ENCODE measurements at regions not wholly inside any gene's neighbourhood (a gene's known extent, or its start where the extent isn't known, plus 50 kb on each side); places are given as distances from the start of the nearest gene placed in this dataset.

GRCh38 chr1:36675931-36676562, 193.3 kb upstream of the CSF3R start:
- TF ChIP-seq CTCF (conservative IDR thresholded peaks at IDR 0.05) = no peak
- Mint-ChIP-seq H3K27me3 (peaks cover 47% of the 10 kb centered on the region), H3K9me3 (no peaks in the 10 kb centered on the region), H3K36me3 (no peaks in the 10 kb centered on the region), H3K4me1 (ENCODE audit: unreplicated experiment) (no peaks in the 10 kb centered on the region), H3K4me3 (no peak overlapping the region), H3K27ac (no peak overlapping the region)
- DNase-seq (ENCODE audit: extremely low spot score, unreplicated experiment) = no peak

- Mint-ChIP-seq H3K9me3 (no peaks in the 10 kb centered on the region), H3K4me1 (ENCODE audit: unreplicated experiment) (peaks cover 2% of the 10 kb centered on the region), H3K27me3 (peaks cover 46% of the 10 kb centered on the region), H3K27ac (no peak overlapping the region), H3K4me3 (no peak overlapping the region), H3K36me3 (no peaks in the 10 kb centered on the region)
- no peak for DNase-seq (ENCODE audit: extremely low spot score, unreplicated experiment)
- TF ChIP-seq CTCF (conservative IDR thresholded peaks at IDR 0.05) = no peak
These were observed 192.4 kb upstream of the CSF3R start for GRCh38 chr1:36675106-36675505.

- peaks cover 36% of the 10 kb centered on the region for H3K27me3 Mint-ChIP-seq
These were observed 190.5 kb upstream of the CSF3R start for GRCh38 chr1:36673202-36673601.

GRCh38 chr1:36669262-36669661, 186.5 kb upstream of the CSF3R start:
- Mint-ChIP-seq H3K27me3 (peaks cover 30% of the 10 kb centered on the region), H3K4me1 (ENCODE audit: unreplicated experiment) (peaks cover 25% of the 10 kb centered on the region), H3K36me3 (no peaks in the 10 kb centered on the region), H3K9me3 (no peaks in the 10 kb centered on the region), H3K27ac (no peak overlapping the region), H3K4me3 (no peak overlapping the region)
- no peak for TF ChIP-seq CTCF (conservative IDR thresholded peaks at IDR 0.05)
- DNase-seq (ENCODE audit: extremely low spot score, unreplicated experiment) = no peak

More at GRCh38 chr1:36673202-36673601, 190.5 kb upstream of the CSF3R start:
- no peak overlapping the region for H3K4me3 Mint-ChIP-seq
- no peaks in the 10 kb centered on the region for H3K36me3 Mint-ChIP-seq
- DNase-seq (ENCODE audit: extremely low spot score, unreplicated experiment) = no peak
- TF ChIP-seq CTCF (conservative IDR thresholded peaks at IDR 0.05) = no peak
- H3K27ac Mint-ChIP-seq = no peak overlapping the region
- peaks cover 15% of the 10 kb centered on the region for H3K4me1 Mint-ChIP-seq (ENCODE audit: unreplicated experiment)
- H3K9me3 Mint-ChIP-seq = no peaks in the 10 kb centered on the region

- TF ChIP-seq CTCF (conservative IDR thresholded peaks at IDR 0.05) = no peak
- Mint-ChIP-seq H3K27ac (no peak overlapping the region), H3K9me3 (no peaks in the 10 kb centered on the region), H3K4me3 (no peak overlapping the region), H3K4me1 (ENCODE audit: unreplicated experiment) (peaks cover 25% of the 10 kb centered on the region), H3K27me3 (peaks cover 33% of the 10 kb centered on the region), H3K36me3 (no peaks in the 10 kb centered on the region)
- no peak for DNase-seq (ENCODE audit: extremely low spot score, unreplicated experiment)
These were observed 185.1 kb upstream of the CSF3R start for GRCh38 chr1:36667836-36668235.

- Mint-ChIP-seq H3K36me3 (no peaks in the 10 kb centered on the region), H3K27me3 (peaks cover 36% of the 10 kb centered on the region)
- TF ChIP-seq CTCF (conservative IDR thresholded peaks at IDR 0.05) = no peak
These were observed 184.5 kb upstream of the CSF3R start for GRCh38 chr1:36667256-36667655.

More at GRCh38 chr1:36667256-36667655, 184.5 kb upstream of the CSF3R start:
- no peaks in the 10 kb centered on the region for H3K9me3 Mint-ChIP-seq
- H3K4me3 Mint-ChIP-seq = no peak overlapping the region
- peaks cover 25% of the 10 kb centered on the region for H3K4me1 Mint-ChIP-seq (ENCODE audit: unreplicated experiment)
- DNase-seq (ENCODE audit: extremely low spot score, unreplicated experiment) = no peak
- no peak overlapping the region for H3K27ac Mint-ChIP-seq

Data from type B pancreatic cell (in vitro differentiated cells).